IMR-90 (cell line): ENCODE measurements at regions not wholly inside any gene's neighbourhood (a gene's known extent, or its start where the extent isn't known, plus 50 kb on each side); places are given as distances from the start of the nearest gene placed in this dataset.

ENCODE experiments used
- ATAC-seq: fragments of 200-7000 bp; cut with Tn5 transposase; 2 replicates; pipeline ENCODE4 v1.9.1; 2020; ENCODE audit warnings: low read depth, mild to moderate bottlenecking, moderate library complexity
- BruUV-seq: library from RNA; stranded (reverse); fragments of 400-500 nt; replicated peaks from 2 replicates; lab custom pipeline; 2021; lab: Mats Ljungman, UMichigan
- CTCF ChIA-PET: fragments of 300-600 bp; formaldehyde crosslinking; extraction: SDS; loops from one replicate; lab custom pipeline; 2021; ENCODE audit warnings: antibody characterized with exemption; lab: Yijun Ruan, JAX
- POLR2A ChIA-PET: fragments of 300-600 bp; sonication (Branson Sonifier 250); formaldehyde crosslinking; loops from one replicate; lab custom pipeline; 2022; ENCODE audit warnings: antibody characterized with exemption; ENCODE audit not compliant: unreplicated experiment; lab: Charles Lee
- DNase-seq: peaks from one replicate; pipeline ENCODE4 v3.0.0; 2013
- H2AFZ ChIP-seq: replicated peaks from 2 replicates; pipeline ENCODE3; 2013; ENCODE audit warnings: low read length, mild to moderate bottlenecking; ENCODE audit not compliant: poor library complexity
- H2AK5ac ChIP-seq: 2 replicates; pipeline ENCODE4 v1.6.1; 2013; ENCODE audit warnings: low read depth, low read length, inconsistent platforms
- H2AK9ac ChIP-seq: replicated peaks from 2 replicates; pipeline ENCODE3; 2013; ENCODE audit warnings: mild to moderate bottlenecking, low read depth, low read length, moderate library complexity; ENCODE audit not compliant: poor library complexity
- H2BK120ac ChIP-seq: 2 replicates; pipeline ENCODE4 v1.6.1; 2013; ENCODE audit warnings: low read depth, low read length, inconsistent platforms
- H2BK15ac ChIP-seq: 3 replicates; pipeline ENCODE4 v1.6.1; 2013; ENCODE audit warnings: low read depth, low read length, inconsistent platforms
- H2BK20ac ChIP-seq: 2 replicates; pipeline ENCODE4 v1.6.1; 2013; ENCODE audit warnings: low read depth, mild to moderate bottlenecking, inconsistent platforms, low read length, moderate library complexity
- H2BK5ac ChIP-seq: 2 replicates; pipeline ENCODE4 v1.6.1; 2013; ENCODE audit warnings: mild to moderate bottlenecking, low read depth, low read length, inconsistent platforms; ENCODE audit not compliant: poor library complexity, severe bottlenecking
- H3K14ac ChIP-seq: replicated peaks from 2 replicates; pipeline ENCODE4 v1.6.1; 2013; ENCODE audit warnings: low read depth, low read length, inconsistent platforms
- H3K18ac ChIP-seq: 2 replicates; pipeline ENCODE4 v1.6.1; 2013; ENCODE audit warnings: low read depth, low read length, control low read depth
- H3K23ac ChIP-seq: 2 replicates; pipeline ENCODE4 v1.6.1; 2013; ENCODE audit warnings: low read depth, low read length, inconsistent platforms
- H3K27ac ChIP-seq: 2 replicates; pipeline ENCODE4 v1.5.1; 2013; ENCODE audit warnings: mild to moderate bottlenecking, control low read depth, low read length; ENCODE audit not compliant: insufficient read depth
- H3K27me3 ChIP-seq: 2 replicates; pipeline ENCODE4 v1.6.1; 2013; ENCODE audit warnings: low read length; ENCODE audit not compliant: control insufficient read depth, insufficient read depth
- H3K36me3 ChIP-seq: 2 replicates; pipeline ENCODE4 v1.6.1; 2013; ENCODE audit warnings: low read length, mixed read lengths; ENCODE audit not compliant: control insufficient read depth, insufficient read depth
- H3K4ac ChIP-seq: 2 replicates; pipeline ENCODE4 v1.6.1; 2013; ENCODE audit warnings: low read depth, low read length, inconsistent platforms
- H3K4me1 ChIP-seq: 2 replicates; pipeline ENCODE4 v1.6.1; 2013; ENCODE audit warnings: low read length, mixed read lengths; ENCODE audit not compliant: control insufficient read depth, insufficient read depth
- H3K4me2 ChIP-seq: 2 replicates; pipeline ENCODE4 v1.6.1; 2013; ENCODE audit warnings: low read depth, mild to moderate bottlenecking, control low read depth, low read length, moderate library complexity
- H3K4me3 ChIP-seq: 2 replicates; pipeline ENCODE4 v1.5.1; 2013; ENCODE audit warnings: low read depth, mild to moderate bottlenecking, control low read depth, low read length, moderate library complexity; ENCODE audit not compliant: insufficient read depth
- H3K56ac ChIP-seq: 2 replicates; pipeline ENCODE4 v1.6.1; 2013; ENCODE audit warnings: low read length, inconsistent platforms; ENCODE audit not compliant: insufficient read depth; ENCODE audit errors: extremely low read depth
- H3K79me1 ChIP-seq, 2 experiments: 2 replicates each; pipeline ENCODE4 v1.6.1; 2013; ENCODE audit warnings: low read length in 2 of 2, inconsistent platforms in 1 of 2, low read depth in 1 of 2
- H3K9ac ChIP-seq: 2 replicates; pipeline ENCODE4 v1.6.1; 2013; ENCODE audit warnings: low read depth, low read length, control low read depth
- H3K9me1 ChIP-seq: 2 replicates; pipeline ENCODE4 v1.6.1; 2013; ENCODE audit warnings: low read length, inconsistent platforms; ENCODE audit not compliant: insufficient read depth
- H3K9me3 ChIP-seq: 2 replicates; pipeline ENCODE4 v1.6.1; 2013; ENCODE audit warnings: low read length; ENCODE audit not compliant: control insufficient read depth, insufficient read depth
- H4K20me1 ChIP-seq: 2 replicates; pipeline ENCODE4 v1.6.1; 2013; ENCODE audit warnings: low read length, inconsistent platforms; ENCODE audit not compliant: insufficient read depth
- H4K5ac ChIP-seq: 2 replicates; pipeline ENCODE4 v1.6.1; 2013; ENCODE audit warnings: mild to moderate bottlenecking, low read depth, low read length, control low read depth
- H4K8ac ChIP-seq, 2 experiments: 2 replicates each; pipeline ENCODE4 v1.6.1; 2013; ENCODE audit warnings: low read depth in 2 of 2, low read length in 2 of 2, control low read depth in 1 of 2, inconsistent platforms in 1 of 2
- H4K91ac ChIP-seq: 2 replicates; pipeline ENCODE4 v1.6.1; 2013; ENCODE audit warnings: low read depth, low read length, inconsistent platforms; ENCODE audit not compliant: insufficient read depth
- BHLHE40 ChIP-seq: fragments of 150-350 bp; IDR thresholded peaks from 2 replicates; pipeline ENCODE4 v1.6.1; 2016; ENCODE audit warnings: mild to moderate bottlenecking, low read depth, low read length
- CEBPB ChIP-seq: IDR thresholded peaks from 2 replicates; pipeline ENCODE4 v1.6.1; 2012; ENCODE audit warnings: low read depth, low read length, improper control_type of control experiment
- CHD1 ChIP-seq: IDR thresholded peaks from 2 replicates; pipeline ENCODE4 v1.6.1; 2012; ENCODE audit warnings: low read depth, low read length, improper control_type of control experiment
- CTCF ChIP-seq: conservative IDR thresholded peaks from 2 replicates; pipeline ENCODE4 v1.5.1; 2012; ENCODE audit warnings: mild to moderate bottlenecking, low read depth, low read length, improper control_type of control experiment
- ELK1 ChIP-seq: fragments of 150-350 bp; IDR thresholded peaks from 2 replicates; pipeline ENCODE4 v1.6.1; 2016; ENCODE audit warnings: low read depth, mild to moderate bottlenecking, low read length, moderate library complexity, borderline replicate concordance
- FOS ChIP-seq: fragments of 150-350 bp; IDR thresholded peaks from 2 replicates; pipeline ENCODE4 v1.6.1; 2016; ENCODE audit warnings: low read depth, low read length
- MAFK ChIP-seq: IDR thresholded peaks from 2 replicates; pipeline ENCODE4 v1.6.1; 2012; ENCODE audit warnings: low read depth, low read length, improper control_type of control experiment
- MAZ ChIP-seq: IDR thresholded peaks from 2 replicates; pipeline ENCODE4 v1.6.1; 2012; ENCODE audit warnings: low read depth, mild to moderate bottlenecking, low read length, improper control_type of control experiment, moderate library complexity, borderline replicate concordance
- MXI1 ChIP-seq: IDR thresholded peaks from 2 replicates; pipeline ENCODE4 v1.6.1; 2012; ENCODE audit warnings: low read depth, mild to moderate bottlenecking, low read length, moderate library complexity, borderline replicate concordance
- NFE2L2 ChIP-seq: fragments of 150-350 bp; IDR thresholded peaks from 2 replicates; pipeline ENCODE4 v1.6.1; 2016; ENCODE audit warnings: low read depth, mild to moderate bottlenecking, low read length
- POLR2A ChIP-seq: IDR thresholded peaks from 2 replicates; pipeline ENCODE4 v1.6.1; 2012; ENCODE audit warnings: mild to moderate bottlenecking, low read depth, low read length
- RAD21 ChIP-seq: IDR thresholded peaks from 2 replicates; pipeline ENCODE4 v1.6.1; 2012; ENCODE audit warnings: low read length, improper control_type of control experiment
- RCOR1 ChIP-seq: IDR thresholded peaks from 2 replicates; pipeline ENCODE4 v1.6.1; 2012; ENCODE audit warnings: mild to moderate bottlenecking, low read length, improper control_type of control experiment; ENCODE audit not compliant: insufficient replicate concordance
- RFX5 ChIP-seq: IDR thresholded peaks from 2 replicates; pipeline ENCODE4 v1.8.0; 2012; ENCODE audit warnings: low read depth, mild to moderate bottlenecking, low read length, moderate library complexity
- SMC3 ChIP-seq: fragments of 150-350 bp; IDR thresholded peaks from 2 replicates; pipeline ENCODE4 v1.6.1; 2016; ENCODE audit warnings: low read depth, mild to moderate bottlenecking, antibody characterized with exemption, low read length, moderate library complexity
- USF2 ChIP-seq: fragments of 150-350 bp; IDR thresholded peaks from 2 replicates; pipeline ENCODE4 v1.6.1; 2017; ENCODE audit warnings: mild to moderate bottlenecking, antibody characterized with exemption, low read length, low read depth
- dilution Hi-C: fragments of 300-500 bp; cut with HindIII; formaldehyde crosslinking; loops from one replicate; pipeline ENCODE4 v1.14.3; 2018; ENCODE audit warnings: low sequenced_read_pairs; ENCODE audit not compliant: unreplicated experiment
- in situ Hi-C: fragments of 300-500 bp; cut with MboI; formaldehyde crosslinking; loops from 3 replicates; pipeline ENCODE4 v1.14.3; 2019; ENCODE audit warnings: low sequenced_read_pairs, inconsistent platforms, mixed read lengths
- intact Hi-C: fragments of 100-400 bp; cut with micrococcal nuclease; formaldehyde crosslinking; loops from 2 replicates; pipeline ENCODE4 v1.10.0; 2022

- DNase-seq (no peak), ATAC-seq (no peak)
- H3K79me1 ChIP-seq = no peaks in the 10 kb centered on the region
- dilution Hi-C loops (no loop called here), in situ Hi-C loops (no loop called here), intact Hi-C loops (no loop called here)
- H2AK5ac ChIP-seq = no peak overlapping the region
- H3K4me3 ChIP-seq = no peak overlapping the region
- H3K4me1 ChIP-seq = no peaks in the 10 kb centered on the region
- TF ChIP-seq CEBPB (no peak), BHLHE40 (no peak), RCOR1 (no peak), FOS (no peak), ELK1 (no peak), NFE2L2 (no peak), SMC3 (no peak), RFX5 (no peak), CHD1 (no peak), POLR2A (no peak), MAFK (no peak), RAD21 (no peak), MXI1 (no peak), MAZ (no peak), CTCF (no peak), USF2 (no peak)
- CTCF ChIA-PET = no interaction called here
- H3K18ac ChIP-seq = no peak overlapping the region
- H2BK120ac ChIP-seq = no peak overlapping the region
- no peak overlapping the region for H3K9ac ChIP-seq
- H3K4ac ChIP-seq = no peak overlapping the region
- POLR2A ChIA-PET = no interaction called here
- no TSS peak for BruUV-seq
- no peaks in the 10 kb centered on the region for H3K27me3 ChIP-seq
- H3K14ac ChIP-seq = no peak overlapping the region
- no peak overlapping the region for H2AFZ ChIP-seq
- H3K36me3 ChIP-seq = no peaks in the 10 kb centered on the region
- H3K9me3 ChIP-seq = peaks cover 30% of the 10 kb centered on the region
- no peak overlapping the region for H3K23ac ChIP-seq
- no peaks in the 10 kb centered on the region for H4K20me1 ChIP-seq
- no peak overlapping the region for H4K8ac ChIP-seq
- H3K27ac ChIP-seq = no peak overlapping the region
- H2AK9ac ChIP-seq = no peak overlapping the region
- H3K56ac ChIP-seq = no peak overlapping the region
- H2BK5ac ChIP-seq = no peak overlapping the region
- H4K91ac ChIP-seq = no peak overlapping the region
- no peak overlapping the region for H2BK15ac ChIP-seq
- H3K4me2 ChIP-seq = no peak overlapping the region
- H2BK20ac ChIP-seq = no peak overlapping the region
- H3K9me1 ChIP-seq = no peaks in the 10 kb centered on the region
- no peak overlapping the region for H4K5ac ChIP-seq
Observed at GRCh38 chr5:3373391-3373790, 222.2 kb upstream of the IRX1 start.
